GM18519 (cell line): ENCODE measurements at regions not wholly inside any gene's neighbourhood (a gene's known extent, or its start where the extent isn't known, plus 50 kb on each side); places are given as distances from the start of the nearest gene placed in this dataset.

Experiments used
- ATAC-seq: cut with Tn5 transposase; IDR thresholded peaks from one replicate; pipeline ENCODE4 v1.9.1; 2021; ENCODE audit warnings: mild to moderate bottlenecking, moderate library complexity; ENCODE audit not compliant: unreplicated experiment, low FRiP score

GRCh38 chr20:60804240-60804917, 447.7 kb upstream of the CDH4 start:
- no peak for ATAC-seq

GRCh38 chr20:60804918-60805630, 447.0 kb upstream of the CDH4 start:
- no peak for ATAC-seq

GRCh38 chr20:60806354-60806753, 445.7 kb upstream of the CDH4 start:
- no peak for ATAC-seq

- no peak for ATAC-seq
Measured at GRCh38 chr20:60806824-60807223, 445.2 kb upstream of the CDH4 start.

- ATAC-seq = no peak
Measured at GRCh38 chr20:60808003-60808672, 443.9 kb upstream of the CDH4 start.

GRCh38 chr20:60808701-60809100, 443.4 kb upstream of the CDH4 start:
- ATAC-seq = no peak

- ATAC-seq = no peak
Measured at GRCh38 chr20:60810561-60810960, 441.5 kb upstream of the CDH4 start.

- no peak for ATAC-seq
Measured at GRCh38 chr20:60812561-60812960, 439.5 kb upstream of the CDH4 start.

- no peak for ATAC-seq
Measured at GRCh38 chr20:60813066-60813465, 439.0 kb upstream of the CDH4 start.

GRCh38 chr20:60815656-60816055, 436.4 kb upstream of the CDH4 start:
- ATAC-seq = no peak

- no peak for ATAC-seq
Measured at GRCh38 chr20:60816901-60817300, 435.2 kb upstream of the CDH4 start.

- no peak for ATAC-seq
Measured at GRCh38 chr20:60817891-60818290, 434.2 kb upstream of the CDH4 start.

GRCh38 chr20:60819511-60819910, 432.6 kb upstream of the CDH4 start:
- no peak for ATAC-seq

GRCh38 chr20:60820149-60820548, 431.9 kb upstream of the CDH4 start:
- ATAC-seq = no peak

GRCh38 chr20:60820918-60821317, 431.1 kb upstream of the CDH4 start:
- ATAC-seq = no peak

GRCh38 chr20:60822699-60823607, 429.1 kb upstream of the CDH4 start:
- no peak for ATAC-seq

- no peak for ATAC-seq
Measured at GRCh38 chr20:60835876-60836275, 416.2 kb upstream of the CDH4 start.

- no peak for ATAC-seq
Measured at GRCh38 chr20:60837173-60837770, 414.8 kb upstream of the CDH4 start.

- no peak for ATAC-seq
Measured at GRCh38 chr20:60838297-60838696, 413.8 kb upstream of the CDH4 start.

GRCh38 chr20:60840971-60841370, 411.1 kb upstream of the CDH4 start:
- ATAC-seq = no peak
